ENCODE measurements at regions not wholly inside any gene's neighbourhood (a gene's known extent, or its start where the extent isn't known, plus 50 kb on each side); places are given as distances from the start of the nearest gene placed in this dataset.

GRCh38 chr5:33194914-33195313, 245.9 kb upstream of the TARS1 start:
- Histone ChIP-seq H3K27me3 (ENCODE audit: insufficient read depth, low read depth, low read length) (no peaks in the 10 kb centered on the region), H3K36me3 (ENCODE audit: insufficient read depth, low read length) (no peaks in the 10 kb centered on the region), H4K20me1 (ENCODE audit: insufficient read depth) (no peaks in the 10 kb centered on the region), H3K9ac (ENCODE audit: low read length) (no peak overlapping the region), H2AFZ (ENCODE audit: low read depth, low read length) (no peak overlapping the region), H3K9me3 (ENCODE audit: low read length) (no peaks in the 10 kb centered on the region), H3K4me3 (ENCODE audit: low read length) (no peak overlapping the region), H3K4me2 (ENCODE audit: low read length) (no peak overlapping the region), H3K27ac (ENCODE audit: low read length) (no peak overlapping the region), H3K9me2 (ENCODE audit: insufficient read depth, low read length) (no peaks in the 10 kb centered on the region), H3F3A (ENCODE audit: insufficient read depth, low read length, poor library complexity, severe bottlenecking) (no peaks in the 10 kb centered on the region), H3K79me2 (replicated peaks; ENCODE audit: insufficient read depth, low read length) (no peaks in the 10 kb centered on the region)
- TF ChIP-seq MXI1 (conservative IDR thresholded peaks at IDR 0.05; ENCODE audit: poor library complexity, severe bottlenecking): no peak
- TF ChIP-seq EZH2 (IDR thresholded peaks at IDR 0.05; ENCODE audit: borderline replicate concordance, insufficient read depth, low read length, poor library complexity, severe bottlenecking): no peak
- no peak for TF ChIP-seq CTCF (IDR thresholded peaks at IDR 0.05; ENCODE audit: poor library complexity, severe bottlenecking)

DNA sequence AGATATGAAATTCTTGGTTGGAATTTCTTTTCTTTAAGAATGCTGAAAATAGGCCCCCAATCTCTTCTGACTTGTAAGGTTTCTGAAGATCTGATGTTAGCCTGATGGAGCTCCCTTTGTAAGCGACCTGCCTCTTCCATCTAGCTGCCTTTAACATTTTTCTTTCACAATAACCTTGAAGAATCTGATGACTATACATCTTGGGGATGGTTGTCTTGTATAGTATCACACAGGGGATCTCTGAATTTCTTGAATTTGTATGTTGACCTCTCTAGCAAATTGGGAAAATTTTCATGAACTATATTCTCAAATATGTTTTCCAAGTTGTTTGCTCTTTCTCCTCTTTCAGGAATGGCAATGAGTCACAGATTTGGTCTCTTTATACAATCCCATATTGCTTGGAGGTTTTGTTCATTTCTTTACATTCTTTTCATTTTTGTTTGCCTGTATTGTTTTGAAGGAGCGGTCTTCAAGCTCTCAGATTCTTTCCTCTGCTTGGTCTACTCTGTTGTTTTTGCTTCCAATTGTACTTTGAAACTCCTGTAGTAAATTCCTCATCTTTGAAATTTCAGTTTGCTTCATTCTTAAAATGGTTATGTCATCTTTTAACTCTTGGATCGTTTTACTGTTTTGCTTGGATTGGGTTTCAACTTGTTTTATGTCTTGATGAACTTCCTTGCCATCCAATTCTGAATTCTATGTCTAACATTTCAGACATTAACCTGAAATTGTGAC, 245.2 kb upstream of the TARS1 start:
- Histone ChIP-seq H3K27me3 (ENCODE audit: insufficient read depth, low read depth, low read length) (no peaks in the 10 kb centered on the region), H3K9me3 (ENCODE audit: low read length) (no peaks in the 10 kb centered on the region), H3K4me2 (ENCODE audit: low read length) (no peak overlapping the region), H3K9ac (ENCODE audit: low read length) (no peak overlapping the region), H3K79me2 (replicated peaks; ENCODE audit: insufficient read depth, low read length) (no peaks in the 10 kb centered on the region), H3K36me3 (ENCODE audit: insufficient read depth, low read length) (no peaks in the 10 kb centered on the region), H4K20me1 (ENCODE audit: insufficient read depth) (no peaks in the 10 kb centered on the region), H3K4me3 (ENCODE audit: low read length) (no peak overlapping the region), H3K9me2 (ENCODE audit: insufficient read depth, low read length) (no peaks in the 10 kb centered on the region), H3F3A (ENCODE audit: insufficient read depth, low read length, poor library complexity, severe bottlenecking) (no peaks in the 10 kb centered on the region), H2AFZ (ENCODE audit: low read depth, low read length) (no peak overlapping the region), H3K27ac (ENCODE audit: low read length) (no peak overlapping the region)
- TF ChIP-seq POLR2AphosphoS5 (IDR thresholded peaks at IDR 0.05): no peak
- TF ChIP-seq SMC3 (conservative IDR thresholded peaks at IDR 0.05; ENCODE audit: poor library complexity): no peak
- TF ChIP-seq, protein P1, sequence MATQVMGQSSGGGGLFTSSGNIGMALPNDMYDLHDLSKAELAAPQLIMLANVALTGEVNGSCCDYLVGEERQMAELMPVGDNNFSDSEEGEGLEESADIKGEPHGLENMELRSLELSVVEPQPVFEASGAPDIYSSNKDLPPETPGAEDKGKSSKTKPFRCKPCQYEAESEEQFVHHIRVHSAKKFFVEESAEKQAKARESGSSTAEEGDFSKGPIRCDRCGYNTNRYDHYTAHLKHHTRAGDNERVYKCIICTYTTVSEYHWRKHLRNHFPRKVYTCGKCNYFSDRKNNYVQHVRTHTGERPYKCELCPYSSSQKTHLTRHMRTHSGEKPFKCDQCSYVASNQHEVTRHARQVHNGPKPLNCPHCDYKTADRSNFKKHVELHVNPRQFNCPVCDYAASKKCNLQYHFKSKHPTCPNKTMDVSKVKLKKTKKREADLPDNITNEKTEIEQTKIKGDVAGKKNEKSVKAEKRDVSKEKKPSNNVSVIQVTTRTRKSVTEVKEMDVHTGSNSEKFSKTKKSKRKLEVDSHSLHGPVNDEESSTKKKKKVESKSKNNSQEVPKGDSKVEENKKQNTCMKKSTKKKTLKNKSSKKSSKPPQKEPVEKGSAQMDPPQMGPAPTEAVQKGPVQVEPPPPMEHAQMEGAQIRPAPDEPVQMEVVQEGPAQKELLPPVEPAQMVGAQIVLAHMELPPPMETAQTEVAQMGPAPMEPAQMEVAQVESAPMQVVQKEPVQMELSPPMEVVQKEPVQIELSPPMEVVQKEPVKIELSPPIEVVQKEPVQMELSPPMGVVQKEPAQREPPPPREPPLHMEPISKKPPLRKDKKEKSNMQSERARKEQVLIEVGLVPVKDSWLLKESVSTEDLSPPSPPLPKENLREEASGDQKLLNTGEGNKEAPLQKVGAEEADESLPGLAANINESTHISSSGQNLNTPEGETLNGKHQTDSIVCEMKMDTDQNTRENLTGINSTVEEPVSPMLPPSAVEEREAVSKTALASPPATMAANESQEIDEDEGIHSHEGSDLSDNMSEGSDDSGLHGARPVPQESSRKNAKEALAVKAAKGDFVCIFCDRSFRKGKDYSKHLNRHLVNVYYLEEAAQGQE (IDR thresholded peaks at IDR 0.05; ENCODE audit: borderline replicate concordance): no peak
- TF ChIP-seq MXI1 (conservative IDR thresholded peaks at IDR 0.05; ENCODE audit: poor library complexity, severe bottlenecking): no peak
- TF ChIP-seq EP300 (conservative IDR thresholded peaks at IDR 0.05; ENCODE audit: poor library complexity, severe bottlenecking): no peak
- TF ChIP-seq CTCF (IDR thresholded peaks at IDR 0.05; ENCODE audit: poor library complexity, severe bottlenecking): no peak
- no peak for TF ChIP-seq TAF1 (IDR thresholded peaks at IDR 0.05; ENCODE audit: low read depth)
- TF ChIP-seq EZH2 (IDR thresholded peaks at IDR 0.05; ENCODE audit: borderline replicate concordance, insufficient read depth, low read length, poor library complexity, severe bottlenecking): no peak
- TF ChIP-seq RAD21 (conservative IDR thresholded peaks at IDR 0.05): no peak

Data from neural cell (in vitro differentiated cells).